NCI-H524 (cell line): ENCODE measurements at regions not wholly inside any gene's neighbourhood (a gene's known extent, or its start where the extent isn't known, plus 50 kb on each side); places are given as distances from the start of the nearest gene placed in this dataset.
A peak's percentile ranks its signal among the peaks of the same experiment; 100 is the strongest.
"Not testable (repeated sequence)": the region's sequence is repeated elsewhere in the genome, so short reads cannot be mapped to it uniquely, and the experiment has no call there.

Experiments
- DNase-seq, 2 experiments: peaks; one replicate each; lab custom pipeline; 2025; lab: John Stamatoyannopoulos, UW

DNA sequence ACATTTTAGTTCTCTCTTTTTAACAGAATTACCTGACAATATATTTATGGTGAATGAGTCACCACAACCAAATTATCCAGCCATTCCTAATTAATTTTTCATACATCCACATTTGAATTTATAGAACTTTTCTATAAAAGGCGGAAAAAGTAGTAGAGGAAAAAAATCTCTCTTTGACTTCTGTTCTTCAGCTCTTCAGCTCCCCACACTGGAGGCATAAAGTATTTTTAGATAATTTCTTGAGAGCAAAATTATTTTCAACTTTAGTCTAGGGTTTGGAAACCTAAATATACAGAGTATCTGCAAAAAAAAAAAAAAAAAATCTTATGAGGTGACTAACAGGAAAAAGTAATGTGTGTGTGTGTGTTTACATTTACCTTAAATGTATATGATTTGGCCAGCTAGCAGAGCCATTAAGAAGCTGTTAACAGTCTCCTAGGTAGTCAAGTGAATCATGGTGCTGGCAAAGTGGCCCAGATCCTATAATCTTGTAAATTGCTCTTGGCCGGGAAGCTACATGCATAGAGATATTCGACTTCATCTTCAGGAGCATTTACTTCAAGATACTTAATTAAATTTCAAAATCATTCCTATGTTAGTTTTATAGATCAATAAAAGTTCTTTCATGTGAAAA is 383.1 kb upstream of the STEAP1 start:
- peak in 1 of 2 experiments; percentile 18 for DNase-seq

DNA sequence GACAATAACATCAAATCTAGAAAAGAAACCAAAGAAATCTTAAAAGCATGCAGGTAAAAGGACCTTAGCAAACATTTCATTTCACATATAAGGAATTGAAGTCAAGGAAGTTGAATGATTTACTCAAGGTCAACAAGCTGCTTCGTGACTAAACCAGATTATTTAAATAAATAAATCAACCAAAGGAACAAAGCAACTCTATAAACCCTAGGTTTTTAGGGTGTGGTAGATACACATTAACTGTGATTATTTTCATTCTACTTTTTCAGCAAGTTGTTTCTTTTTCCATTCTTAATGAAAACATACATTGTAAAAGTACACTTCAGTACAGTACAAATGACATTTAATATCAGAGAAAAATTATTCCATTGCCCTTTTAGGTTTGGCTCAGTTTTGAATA is 382.0 kb upstream of the STEAP1 start:
- DNase-seq = no peak

DNA sequence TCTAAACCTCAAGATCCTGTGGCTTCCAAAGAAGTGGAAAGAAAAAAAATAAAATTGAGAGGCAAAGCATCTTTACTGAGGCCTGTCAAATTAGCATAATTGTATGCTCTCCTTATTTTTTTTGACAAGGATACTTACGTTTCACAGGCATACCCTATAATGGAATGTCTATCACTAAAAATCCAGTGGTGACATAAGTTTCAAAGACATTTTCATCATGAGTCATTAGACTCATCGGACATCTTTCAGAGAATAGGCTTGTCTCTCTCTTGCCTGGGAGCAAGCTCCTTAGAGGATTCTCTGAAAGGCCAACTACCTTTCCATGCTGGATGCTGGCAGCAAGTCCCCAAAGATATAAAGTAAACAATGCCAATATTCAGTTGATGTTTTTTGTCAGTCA is 380.7 kb upstream of the STEAP1 start:
- DNase-seq = no peak

DNA sequence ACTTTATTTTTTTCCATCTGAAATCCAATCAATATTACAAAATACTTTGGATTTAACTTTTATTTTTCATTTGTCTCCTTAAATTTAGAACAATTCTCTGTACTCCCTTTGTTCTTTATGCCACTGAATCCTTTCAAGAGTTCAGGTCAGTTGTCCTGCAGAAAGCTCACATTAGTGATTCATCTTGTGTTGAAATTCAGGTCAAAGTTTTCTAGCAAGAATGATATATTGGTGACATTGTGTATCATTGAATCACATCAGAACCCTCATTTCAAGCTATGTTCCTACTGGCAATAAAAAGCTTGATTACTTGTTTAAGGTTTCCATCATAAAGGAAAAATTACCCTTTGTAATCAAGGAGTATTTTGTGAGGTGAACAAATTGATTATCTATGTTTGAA is 378.8 kb upstream of the STEAP1 start:
- no peak for DNase-seq

DNA sequence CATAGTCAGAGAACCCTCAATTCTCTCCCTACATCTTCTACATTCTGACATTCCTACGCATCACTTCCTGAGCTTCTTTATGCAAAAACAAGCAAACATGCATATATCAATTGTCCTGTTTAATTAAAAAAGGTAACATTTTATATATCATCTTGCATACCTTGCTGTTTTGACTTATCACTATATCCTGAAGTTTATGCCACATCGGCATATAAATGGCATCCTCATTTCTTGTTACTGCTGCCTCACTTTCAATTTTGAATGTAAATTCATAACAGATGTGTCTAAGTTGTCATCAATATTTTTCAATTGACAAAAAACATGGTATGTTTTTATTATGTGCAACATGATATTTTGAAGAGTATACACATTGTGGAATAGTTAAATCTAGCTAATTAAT is 377.3 kb upstream of the STEAP1 start:
- DNase-seq = no peak

DNA sequence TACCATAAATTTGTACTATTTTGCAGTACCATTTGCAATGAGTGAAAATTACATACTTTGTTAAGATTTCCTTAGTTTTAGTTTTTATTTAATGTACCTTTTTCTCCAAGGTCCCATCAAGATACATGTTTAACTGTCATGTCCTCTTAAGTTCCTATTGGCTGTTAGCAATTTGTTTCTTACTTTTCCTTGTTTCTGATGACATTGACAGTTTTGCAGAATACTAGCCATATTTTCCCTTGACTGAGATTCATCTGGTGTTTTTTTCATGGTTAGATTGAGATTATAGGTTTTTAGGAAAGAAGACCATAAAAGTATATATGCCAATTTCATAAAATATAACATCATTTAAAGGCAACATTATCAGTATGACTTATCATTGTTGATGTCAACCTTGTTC is 376.8 kb upstream of the STEAP1 start:
- no peak for DNase-seq

DNA sequence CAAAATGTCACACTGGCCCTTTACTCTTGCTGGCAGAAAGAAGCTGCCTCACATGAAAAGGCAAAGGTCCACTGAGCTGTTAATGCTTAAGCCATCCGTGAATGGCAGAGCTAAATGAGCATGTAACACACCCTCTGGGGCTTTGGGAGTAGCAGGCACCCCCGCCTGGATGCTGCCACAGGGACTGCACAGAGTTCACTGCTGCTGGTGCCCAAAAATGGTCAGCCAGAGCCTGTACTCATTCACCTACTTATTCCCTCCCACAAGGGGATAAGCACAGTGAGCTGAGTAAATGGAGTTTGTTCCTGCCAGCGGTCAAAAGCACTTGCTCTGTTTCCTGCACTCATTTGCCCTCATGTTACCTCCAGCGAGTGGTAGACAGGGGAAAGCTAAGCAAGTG is 374.0 kb upstream of the STEAP1 start:
- DNase-seq = no peak

DNA sequence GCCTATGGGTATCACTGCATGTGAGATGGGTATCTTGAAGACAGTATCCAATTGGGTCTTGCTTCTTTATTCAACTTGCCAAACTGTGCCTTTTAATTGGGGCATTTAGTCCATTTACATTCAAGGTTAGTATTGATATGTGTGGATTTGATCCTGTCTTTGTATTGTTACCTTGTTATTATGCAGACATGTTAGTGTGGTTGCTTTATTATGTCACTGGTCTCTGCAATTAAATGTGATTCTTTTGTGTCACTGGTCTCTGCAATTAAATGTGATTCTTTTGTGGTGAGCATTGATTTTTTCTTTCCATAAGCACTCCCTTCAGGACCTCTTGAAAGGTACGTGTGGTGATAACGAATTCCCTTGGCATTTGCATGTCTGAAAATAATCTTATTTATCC is 357.8 kb upstream of the STEAP1 start:
- DNase-seq = no peak

DNA sequence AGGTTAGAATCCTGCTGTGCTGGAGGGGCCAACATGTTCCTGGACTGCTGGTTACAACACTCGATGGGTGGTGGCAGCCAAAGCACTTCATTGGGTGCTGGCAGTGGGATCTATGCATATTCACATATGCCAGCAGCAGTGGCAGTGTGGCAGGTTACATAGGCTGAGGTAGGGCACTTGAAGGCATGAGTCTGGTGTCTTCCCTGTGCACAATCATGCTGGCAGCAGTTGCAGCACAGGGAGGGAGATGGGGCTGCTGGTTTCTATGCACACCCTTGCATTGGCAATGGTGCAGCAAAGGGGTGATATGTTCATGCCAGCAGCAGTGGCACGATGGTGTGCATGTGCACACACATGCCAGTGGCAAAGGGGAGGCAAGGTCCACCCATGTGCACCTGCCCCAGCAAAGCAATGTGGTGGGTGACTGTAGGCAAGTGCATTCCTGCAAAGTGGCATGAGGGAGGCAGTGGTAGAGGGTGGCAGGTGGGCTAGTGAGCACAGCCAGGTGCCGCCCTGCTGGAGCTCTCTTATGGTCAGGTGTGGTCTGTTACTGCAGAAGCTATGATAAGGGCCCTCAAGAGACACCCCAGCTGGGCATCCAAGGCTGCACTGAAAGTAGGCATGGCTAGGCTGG is 356.2 kb upstream of the STEAP1 start:
- no peak for DNase-seq

DNA sequence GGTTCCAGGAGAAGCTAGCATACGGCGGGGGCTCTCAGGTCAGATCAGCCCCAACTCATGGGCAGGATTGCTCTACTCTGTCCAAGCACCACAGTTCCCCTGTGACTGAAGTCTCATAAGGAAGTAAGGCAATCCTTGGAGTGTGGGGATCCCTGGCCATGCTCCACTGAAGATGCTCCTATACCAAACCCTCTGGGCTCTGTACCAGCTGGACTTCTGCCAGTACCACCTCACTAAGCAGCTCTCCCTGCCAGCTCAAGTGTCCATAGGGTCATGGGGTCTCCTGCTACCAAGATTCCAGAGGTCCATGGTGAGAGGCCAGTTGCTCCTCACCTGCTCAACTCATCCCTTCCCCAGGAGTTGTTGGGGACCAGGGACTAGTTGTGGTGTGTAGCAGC is 355.7 kb upstream of the STEAP1 start:
- no peak for DNase-seq

DNA sequence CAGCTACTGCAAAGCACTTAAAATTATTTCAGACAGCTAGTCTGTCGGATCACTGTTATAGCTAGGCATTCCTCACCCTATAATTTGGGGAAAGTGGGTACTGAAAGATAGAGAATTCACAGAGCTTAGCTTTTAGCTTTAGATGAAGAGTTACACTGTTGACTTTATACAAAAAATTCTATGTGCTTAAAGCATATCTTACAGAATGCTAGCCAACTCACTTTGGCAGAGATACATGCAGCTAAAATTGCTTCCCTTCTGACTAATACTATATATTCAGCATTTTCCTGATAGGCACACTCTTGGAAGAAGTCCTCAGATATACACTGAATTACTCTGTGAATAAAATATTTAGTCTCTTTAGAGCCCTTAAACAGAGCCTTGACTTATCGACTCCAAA is 353.5 kb upstream of the STEAP1 start:
- DNase-seq = no peak

DNA sequence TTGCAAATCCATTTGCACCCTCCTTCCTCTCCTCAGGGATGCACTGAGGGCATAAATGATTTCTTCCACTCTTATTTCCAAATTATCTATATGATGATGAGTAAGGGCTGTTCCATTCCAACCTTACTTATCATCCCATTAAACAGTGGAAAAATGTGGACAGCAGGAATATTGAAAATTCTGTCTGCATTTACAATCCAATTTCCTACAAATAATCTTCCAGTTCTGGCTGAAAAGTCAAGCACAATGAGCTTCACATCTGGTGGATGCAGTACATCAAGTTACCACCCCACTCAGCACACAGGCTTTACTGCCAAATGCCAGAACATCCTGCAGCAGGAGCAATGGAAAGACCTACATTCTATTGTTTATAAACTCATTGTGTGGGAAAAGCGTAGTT is 345.0 kb upstream of the STEAP1 start:
- DNase-seq = no peak

DNA sequence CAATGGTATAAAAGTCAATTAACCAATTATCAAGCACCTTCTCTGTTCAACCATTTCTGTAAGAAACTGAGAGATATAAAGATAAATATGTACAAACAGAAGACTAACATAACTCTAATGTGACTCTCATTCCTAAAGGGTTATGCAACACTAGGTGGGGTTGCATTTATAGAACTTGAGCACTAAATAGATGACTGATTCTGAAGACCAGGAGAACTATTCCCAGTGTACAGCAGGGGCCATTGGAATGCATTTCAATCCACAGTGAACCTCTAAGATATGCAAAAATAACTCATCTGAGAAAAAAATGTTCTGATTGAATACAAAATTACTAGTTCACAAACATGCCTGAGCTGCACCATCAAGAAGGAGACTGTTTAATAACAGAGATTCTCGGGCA is 341.2 kb upstream of the STEAP1 start:
- DNase-seq = no peak

DNA sequence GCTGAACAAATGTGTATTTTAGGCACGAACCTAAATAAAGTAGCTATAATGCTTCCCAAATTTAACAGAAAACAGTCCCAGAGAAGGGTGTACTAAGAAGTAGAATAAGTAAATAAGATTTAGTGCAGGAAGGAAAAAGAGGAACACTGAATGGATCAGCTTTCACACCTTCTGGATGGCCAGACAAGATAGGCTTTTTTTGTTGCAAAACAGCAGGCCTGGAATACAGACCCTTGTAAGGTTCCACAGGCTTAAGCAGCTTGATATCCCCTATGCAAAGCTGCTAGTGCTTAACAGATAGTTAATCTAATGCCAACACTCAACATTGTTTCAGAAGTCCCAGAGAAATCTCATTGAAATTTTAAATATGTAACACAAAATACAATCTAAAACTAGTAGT is 328.1 kb upstream of the STEAP1 start:
- peak in 1 of 2 experiments; percentile 7 for DNase-seq

DNA sequence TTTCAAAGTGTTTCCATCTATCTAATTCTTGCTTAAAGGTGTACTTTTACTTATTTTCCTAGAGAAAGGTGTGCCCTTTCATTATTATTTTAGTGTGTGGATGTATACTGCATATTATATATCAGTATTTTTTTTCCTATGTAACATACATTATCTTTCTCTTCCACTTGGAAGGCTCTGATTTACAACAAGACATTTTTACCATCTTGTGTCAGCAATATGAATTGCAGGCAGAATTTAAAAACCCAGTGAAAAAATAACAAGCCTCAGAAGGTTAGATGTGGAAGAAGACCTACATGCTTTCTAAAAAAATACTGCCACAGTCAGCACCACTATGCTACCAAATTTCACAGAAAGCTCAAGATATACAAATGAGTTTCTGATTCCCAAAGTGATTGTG is 327.7 kb upstream of the STEAP1 start:
- DNase-seq = no peak

DNA sequence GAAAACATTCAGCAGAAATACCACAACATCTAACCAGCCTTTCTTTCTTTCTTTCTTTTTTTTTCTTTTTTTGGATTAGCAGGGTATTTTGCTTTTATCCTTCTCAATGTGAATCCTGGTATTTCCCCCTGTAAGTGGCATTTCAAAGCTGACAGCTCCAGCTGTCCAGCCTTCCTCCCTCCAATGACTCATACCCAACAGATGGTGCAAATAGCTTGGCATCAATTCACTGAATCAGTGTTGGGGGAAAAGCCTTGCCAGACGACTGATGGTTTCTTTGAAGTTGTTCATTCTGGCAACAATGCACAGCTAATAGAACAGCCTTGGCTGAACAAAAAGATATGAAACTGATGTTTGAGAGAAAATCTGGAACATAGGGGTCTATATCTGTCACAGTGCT is 316.8 kb upstream of the STEAP1 start:
- peak; percentile 89 to 95 for DNase-seq

DNA sequence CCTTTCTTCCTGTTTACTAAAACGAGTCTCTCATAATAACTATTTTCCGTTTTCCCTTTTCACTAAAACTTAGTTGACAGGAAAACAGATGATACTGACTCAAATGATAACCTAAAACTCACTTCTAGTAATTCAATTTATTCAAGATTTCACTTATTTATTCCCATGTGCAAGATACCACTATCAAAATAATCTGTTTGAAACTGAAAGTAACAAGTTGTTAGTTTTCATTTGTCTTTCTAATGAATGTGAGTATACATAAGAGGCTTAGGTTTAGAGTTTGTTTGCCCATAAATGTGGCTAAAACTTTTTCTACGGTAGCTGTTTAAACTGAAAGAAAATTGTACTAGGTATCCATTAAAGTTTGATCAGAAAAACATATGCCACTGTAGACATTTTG is 314.9 kb upstream of the STEAP1 start:
- no peak for DNase-seq

DNA sequence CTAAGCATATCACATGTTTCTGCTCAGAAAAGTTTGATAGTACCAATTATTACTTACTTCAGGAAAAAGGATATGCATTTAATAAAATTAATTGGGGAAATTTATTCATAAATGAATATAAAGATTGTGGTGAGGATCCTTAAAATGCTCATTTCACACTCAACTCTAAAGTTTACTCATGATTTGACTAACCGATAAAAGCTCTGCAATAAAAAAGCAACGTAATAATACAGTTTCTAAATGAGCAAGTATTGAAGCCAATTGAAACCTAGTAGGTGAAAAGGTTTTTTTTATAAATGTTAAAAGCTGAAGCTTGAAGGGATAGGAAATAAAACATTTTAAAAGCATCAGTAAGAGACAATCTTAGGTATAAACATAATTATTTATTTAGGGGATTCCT is 308.3 kb upstream of the STEAP1 start:
- no peak for DNase-seq

DNA sequence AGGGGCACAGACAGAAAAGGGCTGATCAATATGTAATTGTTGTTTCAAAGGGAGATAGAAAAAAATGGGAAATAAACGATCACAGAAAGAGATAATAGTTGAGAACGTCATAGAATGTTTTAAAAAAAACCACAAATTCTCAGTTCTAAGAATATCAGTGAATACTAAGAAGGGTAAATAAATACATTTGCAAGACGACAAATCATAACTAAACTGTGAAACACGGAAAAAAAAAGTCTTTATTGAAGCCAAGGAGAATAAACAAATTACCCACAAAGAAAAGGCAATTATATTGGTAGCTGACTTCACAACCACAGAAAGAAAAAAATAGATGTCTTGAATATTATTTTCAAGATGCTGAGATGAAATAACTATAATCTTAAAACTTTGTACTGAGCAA is 305.2 kb upstream of the STEAP1 start:
- DNase-seq = no peak

DNA sequence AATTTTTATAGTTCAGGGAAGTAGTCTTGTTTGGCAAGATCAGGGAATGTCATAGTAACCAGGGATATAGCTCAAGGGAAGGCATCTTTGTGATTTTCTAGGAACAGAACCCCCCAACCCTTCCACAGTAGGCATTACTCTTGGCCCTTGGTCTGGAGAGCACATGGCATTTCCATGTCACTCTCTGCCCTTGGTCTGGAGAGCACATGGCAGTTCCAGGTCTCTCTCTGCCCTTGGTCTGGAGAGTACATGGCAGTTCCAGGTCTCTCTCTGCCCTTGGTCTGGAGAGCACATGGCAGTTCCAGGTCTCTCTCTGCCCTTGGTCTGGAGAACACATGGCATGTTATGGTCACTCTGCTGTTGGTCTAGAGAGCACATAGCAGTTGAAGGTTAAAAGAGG is 297.2 kb upstream of the STEAP1 start:
- DNase-seq = not testable (repeated sequence)

DNA sequence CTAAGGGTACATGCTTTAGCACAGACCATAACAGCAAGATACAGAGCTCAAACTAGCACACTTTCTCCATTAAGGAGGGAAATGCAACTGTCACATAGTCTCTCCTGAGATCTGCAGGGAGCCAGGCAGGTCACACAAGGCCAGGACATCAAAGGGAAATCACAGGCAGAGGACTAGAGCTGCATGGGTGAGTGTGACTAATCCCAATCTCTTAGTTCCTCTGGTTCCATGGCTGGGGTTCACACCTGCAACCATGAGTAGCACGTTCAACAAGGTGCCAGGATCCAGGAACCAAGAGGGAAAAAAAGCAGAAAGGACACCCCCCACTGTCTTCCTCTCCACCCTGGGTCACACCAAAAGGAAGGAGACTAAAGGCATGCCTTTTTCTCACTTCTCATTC is 296.5 kb upstream of the STEAP1 start:
- DNase-seq = no peak

DNA sequence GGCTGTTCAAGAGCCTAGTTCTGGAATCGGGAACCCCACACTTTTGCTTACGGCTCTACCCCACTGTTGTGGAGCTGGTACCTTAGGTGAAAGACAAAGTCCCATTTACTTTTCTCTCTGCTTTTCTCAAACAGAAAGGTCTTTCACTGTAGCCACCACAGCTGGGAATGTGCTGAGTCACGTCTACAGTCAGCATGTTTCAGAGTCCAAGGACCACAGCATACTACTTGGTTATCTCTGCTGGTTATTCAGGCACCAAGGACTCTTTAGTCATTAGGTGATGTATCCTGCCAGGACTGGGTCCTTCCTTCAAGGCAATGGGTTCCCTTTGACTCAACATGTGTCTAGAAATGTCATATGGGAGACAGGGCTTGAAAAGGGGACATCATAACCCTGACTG is 266.8 kb upstream of the STEAP1 start:
- no peak for DNase-seq

DNA sequence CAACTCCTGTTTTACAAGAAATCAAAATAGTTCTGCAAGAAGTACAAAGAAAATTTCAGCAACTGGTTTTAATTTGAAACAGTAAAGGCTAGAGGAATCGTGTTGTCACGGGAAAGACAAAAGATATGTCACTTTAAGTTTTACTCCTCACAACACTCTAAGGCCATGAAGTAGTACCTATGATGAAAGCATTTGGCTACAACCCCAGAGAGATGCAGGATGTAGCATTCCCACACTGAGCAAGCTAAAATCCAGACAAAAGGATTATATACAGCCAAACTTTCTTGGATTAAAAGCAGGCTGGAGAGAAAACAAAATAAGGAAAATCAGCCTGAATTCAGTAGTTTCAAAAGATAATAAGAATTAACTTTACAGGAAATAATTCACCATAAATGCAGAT is 245.5 kb upstream of the STEAP1 start:
- no peak for DNase-seq

DNA sequence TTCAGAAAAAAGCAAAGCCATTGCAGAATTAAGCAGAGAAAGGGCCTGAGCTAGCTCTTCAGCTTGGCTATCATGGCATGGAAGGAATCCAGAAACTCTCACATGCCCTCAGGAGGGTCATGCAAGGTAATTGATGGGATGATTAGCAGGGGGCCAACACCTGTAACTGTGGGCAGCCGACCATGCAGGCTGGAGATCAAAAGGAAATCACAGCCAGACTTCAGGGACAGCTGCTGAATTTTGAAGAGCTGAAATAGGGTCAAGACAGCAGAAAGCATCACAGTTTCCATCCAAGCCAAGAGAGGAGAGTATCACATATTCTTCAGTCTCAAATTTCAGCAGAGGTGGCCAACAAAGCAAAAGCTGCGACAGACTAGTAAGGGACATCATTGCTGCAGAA is 239.6 kb upstream of the STEAP1 start:
- peak; percentile 38 to 78 for DNase-seq
